ENCODE measurements at regions not wholly inside any gene's neighbourhood (a gene's known extent, or its start where the extent isn't known, plus 50 kb on each side); places are given as distances from the start of the nearest gene placed in this dataset.

DNA sequence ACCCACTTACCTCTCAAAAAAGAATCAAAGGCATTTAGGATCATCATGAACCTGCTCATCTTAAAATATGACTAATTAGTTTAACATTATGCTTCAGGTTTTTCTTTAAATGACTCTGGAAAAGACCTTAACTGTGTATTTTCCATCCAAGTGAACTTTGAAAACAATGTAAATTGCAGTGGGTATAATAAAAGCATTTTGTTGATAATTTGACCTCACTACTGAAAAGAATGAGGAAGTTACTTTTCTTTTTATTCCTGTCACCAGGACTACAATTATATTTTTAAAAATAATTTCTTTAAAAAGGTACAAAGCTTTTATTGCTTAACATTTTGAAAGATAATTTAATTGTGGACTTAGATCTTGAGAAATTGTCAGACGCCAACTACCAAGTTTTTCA lies 249.9 kb downstream of the ALX1 start:
- no peak overlapping the region for H3K27ac ChIP-seq (ENCODE audit: low read depth, low read length, poor library complexity, severe bottlenecking)
- no peaks in the 10 kb centered on the region for H3K4me1 ChIP-seq (ENCODE audit: insufficient read depth, low read length, poor library complexity, severe bottlenecking)
- BruUV-seq (replicated peaks) = no TSS peak
- CTCF ChIA-PET = no interaction called here
- no peak for TF ChIP-seq EZH2 (IDR thresholded peaks at IDR 0.05; ENCODE audit: borderline replicate concordance, low read depth, low read length, poor library complexity, severe bottlenecking)
- TF ChIP-seq, protein P1, sequence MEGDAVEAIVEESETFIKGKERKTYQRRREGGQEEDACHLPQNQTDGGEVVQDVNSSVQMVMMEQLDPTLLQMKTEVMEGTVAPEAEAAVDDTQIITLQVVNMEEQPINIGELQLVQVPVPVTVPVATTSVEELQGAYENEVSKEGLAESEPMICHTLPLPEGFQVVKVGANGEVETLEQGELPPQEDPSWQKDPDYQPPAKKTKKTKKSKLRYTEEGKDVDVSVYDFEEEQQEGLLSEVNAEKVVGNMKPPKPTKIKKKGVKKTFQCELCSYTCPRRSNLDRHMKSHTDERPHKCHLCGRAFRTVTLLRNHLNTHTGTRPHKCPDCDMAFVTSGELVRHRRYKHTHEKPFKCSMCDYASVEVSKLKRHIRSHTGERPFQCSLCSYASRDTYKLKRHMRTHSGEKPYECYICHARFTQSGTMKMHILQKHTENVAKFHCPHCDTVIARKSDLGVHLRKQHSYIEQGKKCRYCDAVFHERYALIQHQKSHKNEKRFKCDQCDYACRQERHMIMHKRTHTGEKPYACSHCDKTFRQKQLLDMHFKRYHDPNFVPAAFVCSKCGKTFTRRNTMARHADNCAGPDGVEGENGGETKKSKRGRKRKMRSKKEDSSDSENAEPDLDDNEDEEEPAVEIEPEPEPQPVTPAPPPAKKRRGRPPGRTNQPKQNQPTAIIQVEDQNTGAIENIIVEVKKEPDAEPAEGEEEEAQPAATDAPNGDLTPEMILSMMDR (conservative IDR thresholded peaks at IDR 0.05; ENCODE audit: low read depth, low read length) = no peak
- H3K4me3 ChIP-seq (ENCODE audit: low read depth, low read length, poor library complexity, severe bottlenecking) = no peak overlapping the region
- no peaks in the 10 kb centered on the region for H3K9me3 ChIP-seq (ENCODE audit: low read depth, low read length, poor library complexity, severe bottlenecking)
- H3K27me3 ChIP-seq (replicated peaks; ENCODE audit: insufficient read depth, low read depth, low read length, poor library complexity) = no peaks in the 10 kb centered on the region
- DNase-seq (ENCODE audit: low spot score) = no peak
- no peaks in the 10 kb centered on the region for H3K36me3 ChIP-seq (ENCODE audit: insufficient read depth, low read length, poor library complexity, severe bottlenecking)
- intact Hi-C loops (cut with micrococcal nuclease; ENCODE audit: unreplicated experiment) = no loop called here
- POLR2A ChIA-PET (ENCODE audit: low non-redundant PET) = interaction anchor here (0.6 kb wide), 1 partner anchor 175 kb away, joined by 4 read pairs; no protein-coding TSS in a partner anchor

DNA sequence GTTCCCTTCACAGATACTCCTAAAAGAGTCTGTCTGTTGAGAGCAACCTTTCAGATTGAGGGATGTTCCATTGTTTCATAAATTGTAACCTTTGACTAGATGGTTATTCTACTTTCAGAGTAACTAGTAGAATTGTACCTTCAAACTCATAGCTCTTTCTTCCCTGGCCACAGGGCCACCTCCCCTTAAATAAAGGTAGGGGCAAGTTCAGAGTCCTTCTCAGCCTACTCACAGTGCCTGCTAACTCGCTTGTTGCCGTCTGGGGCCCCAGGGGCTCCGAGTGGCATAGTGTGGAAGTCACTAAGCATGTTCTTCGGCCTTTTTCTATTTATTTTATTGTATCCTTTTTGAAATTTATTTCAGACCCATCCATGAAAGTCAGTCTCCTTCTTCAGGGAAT lies 250.4 kb downstream of the ALX1 start:
- intact Hi-C loops (cut with micrococcal nuclease; ENCODE audit: unreplicated experiment) = no loop called here
- TF ChIP-seq, protein P1 (conservative IDR thresholded peaks at IDR 0.05; ENCODE audit: low read depth, low read length) = no peak
- no peak for TF ChIP-seq EZH2 (IDR thresholded peaks at IDR 0.05; ENCODE audit: borderline replicate concordance, low read depth, low read length, poor library complexity, severe bottlenecking)
- POLR2A ChIA-PET (ENCODE audit: low non-redundant PET) = no interaction called here
- Histone ChIP-seq H3K36me3 (ENCODE audit: insufficient read depth, low read length, poor library complexity, severe bottlenecking) (no peaks in the 10 kb centered on the region), H3K27ac (ENCODE audit: low read depth, low read length, poor library complexity, severe bottlenecking) (no peak overlapping the region), H3K4me3 (ENCODE audit: low read depth, low read length, poor library complexity, severe bottlenecking) (no peak overlapping the region), H3K27me3 (replicated peaks; ENCODE audit: insufficient read depth, low read depth, low read length, poor library complexity) (no peaks in the 10 kb centered on the region), H3K9me3 (ENCODE audit: low read depth, low read length, poor library complexity, severe bottlenecking) (no peaks in the 10 kb centered on the region), H3K4me1 (ENCODE audit: insufficient read depth, low read length, poor library complexity, severe bottlenecking) (no peaks in the 10 kb centered on the region)
- no TSS peak for BruUV-seq (replicated peaks)
- DNase-seq (ENCODE audit: low spot score) = no peak
- CTCF ChIA-PET = no interaction called here

DNA sequence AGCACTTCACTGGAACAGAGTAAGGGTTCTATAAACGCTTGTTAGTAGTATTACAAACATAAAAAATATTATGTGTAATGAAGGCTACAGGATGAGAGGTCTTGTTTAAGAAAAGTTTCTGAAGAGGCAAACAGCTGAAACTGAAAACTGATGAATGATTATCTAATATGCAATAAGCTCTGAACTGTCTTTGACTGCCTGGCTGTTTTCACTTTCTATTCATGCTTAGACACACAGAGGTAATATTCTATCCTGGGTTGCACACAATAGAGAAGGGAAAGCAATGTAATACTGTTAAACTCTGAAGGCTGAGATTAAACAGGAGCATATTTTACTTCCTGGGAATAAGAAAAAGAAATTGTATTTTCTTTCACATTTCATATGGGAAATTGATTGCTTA lies 251.3 kb downstream of the ALX1 start:
- no peaks in the 10 kb centered on the region for H3K4me1 ChIP-seq (ENCODE audit: insufficient read depth, low read length, poor library complexity, severe bottlenecking)
- no peaks in the 10 kb centered on the region for H3K9me3 ChIP-seq (ENCODE audit: low read depth, low read length, poor library complexity, severe bottlenecking)
- intact Hi-C loops (cut with micrococcal nuclease; ENCODE audit: unreplicated experiment) = no loop called here
- H3K4me3 ChIP-seq (ENCODE audit: low read depth, low read length, poor library complexity, severe bottlenecking) = no peak overlapping the region
- TF ChIP-seq EZH2 (IDR thresholded peaks at IDR 0.05; ENCODE audit: borderline replicate concordance, low read depth, low read length, poor library complexity, severe bottlenecking) = no peak
- TF ChIP-seq, protein P1 (conservative IDR thresholded peaks at IDR 0.05; ENCODE audit: low read depth, low read length) = no peak
- BruUV-seq (replicated peaks) = no TSS peak
- H3K36me3 ChIP-seq (ENCODE audit: insufficient read depth, low read length, poor library complexity, severe bottlenecking) = no peaks in the 10 kb centered on the region
- DNase-seq (ENCODE audit: low spot score) = no peak
- ChIA-PET CTCF (no interaction called here), POLR2A (ENCODE audit: low non-redundant PET) (no interaction called here)
- no peaks in the 10 kb centered on the region for H3K27me3 ChIP-seq (replicated peaks; ENCODE audit: insufficient read depth, low read depth, low read length, poor library complexity)
- H3K27ac ChIP-seq (ENCODE audit: low read depth, low read length, poor library complexity, severe bottlenecking) = no peak overlapping the region

Data from A673 (cell line).